Gastrocnemius medialis (tissue), 4 donors: ENCODE measurements at regions not wholly inside any gene's neighbourhood (a gene's known extent, or its start where the extent isn't known, plus 50 kb on each side); places are given as distances from the start of the nearest gene placed in this dataset.

ENCODE experiments used
- POLR2A ChIP-seq, 2 donors: fragments of 450-650 bp; IDR thresholded peaks; one replicate each; pipeline ENCODE4 v1.6.1; 2017; ENCODE audit warnings: antibody characterized with exemption in 2 of 2, mild to moderate bottlenecking in 2 of 2, moderate library complexity in 2 of 2
- TF ChIP-seq, protein P1 (sequence below), 5 experiments: fragments of 450-650 bp in 3 of 5; fragments of 200-600 bp in 2 of 5; sonication (generic) in 2 of 5; IDR thresholded peaks in 4 of 5; conservative IDR thresholded peaks in 1 of 5; 1 replicate in 4 of 5; 2 replicates in 1 of 5; pipeline ENCODE4 v1.5.1; 2016 to 2019; ENCODE audit warnings: antibody characterized with exemption in 5 of 5, mild to moderate bottlenecking in 3 of 5, moderate library complexity in 3 of 5

DNA sequence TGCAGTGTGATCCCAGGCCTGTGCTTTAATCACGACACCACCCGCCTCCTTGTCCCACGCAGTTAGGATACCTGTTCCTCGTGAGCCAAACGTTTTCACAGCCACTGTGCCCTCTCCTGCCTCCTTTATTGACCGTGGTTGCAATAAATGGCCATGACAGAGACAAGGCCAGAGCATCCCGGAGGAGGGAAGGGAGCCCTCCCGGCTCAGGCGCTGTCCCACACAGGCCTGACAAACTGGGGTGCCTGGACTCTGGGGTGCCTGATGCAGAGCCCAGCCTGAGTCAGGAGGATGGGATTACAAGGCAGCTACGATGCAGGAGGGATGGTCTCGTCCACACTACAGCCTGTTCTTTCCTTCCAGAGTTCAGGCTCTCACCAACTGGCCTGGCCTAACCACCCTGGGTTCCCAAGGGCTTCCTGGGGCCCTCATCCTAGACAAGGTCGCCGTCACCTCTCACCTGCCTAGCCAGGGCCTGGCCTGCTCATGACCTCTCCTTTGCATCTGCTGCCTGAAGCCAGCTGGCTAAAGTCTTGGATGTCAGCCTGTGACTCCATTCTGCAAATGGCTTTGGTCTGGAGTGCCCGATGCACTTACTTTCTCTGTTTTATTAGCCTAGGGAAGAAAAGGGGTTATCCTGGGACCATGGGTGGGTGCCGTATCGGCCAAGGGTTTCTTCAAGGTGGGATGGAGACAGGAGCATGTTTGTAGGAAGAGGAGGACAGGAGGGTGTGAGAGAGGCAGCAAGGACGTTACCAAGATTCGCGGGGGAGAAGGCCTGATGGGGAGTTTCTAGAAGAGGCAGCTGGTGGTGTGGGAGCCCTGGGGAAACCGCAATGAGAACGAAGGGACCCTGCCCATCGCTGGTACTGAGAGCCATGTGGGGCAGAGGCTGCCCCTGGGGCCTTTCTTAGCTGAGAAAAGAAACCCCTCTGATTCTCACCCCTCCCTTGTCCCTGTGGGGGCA is 234.3 kb upstream of the TNRC6C start:
- TF ChIP-seq, protein P1, sequence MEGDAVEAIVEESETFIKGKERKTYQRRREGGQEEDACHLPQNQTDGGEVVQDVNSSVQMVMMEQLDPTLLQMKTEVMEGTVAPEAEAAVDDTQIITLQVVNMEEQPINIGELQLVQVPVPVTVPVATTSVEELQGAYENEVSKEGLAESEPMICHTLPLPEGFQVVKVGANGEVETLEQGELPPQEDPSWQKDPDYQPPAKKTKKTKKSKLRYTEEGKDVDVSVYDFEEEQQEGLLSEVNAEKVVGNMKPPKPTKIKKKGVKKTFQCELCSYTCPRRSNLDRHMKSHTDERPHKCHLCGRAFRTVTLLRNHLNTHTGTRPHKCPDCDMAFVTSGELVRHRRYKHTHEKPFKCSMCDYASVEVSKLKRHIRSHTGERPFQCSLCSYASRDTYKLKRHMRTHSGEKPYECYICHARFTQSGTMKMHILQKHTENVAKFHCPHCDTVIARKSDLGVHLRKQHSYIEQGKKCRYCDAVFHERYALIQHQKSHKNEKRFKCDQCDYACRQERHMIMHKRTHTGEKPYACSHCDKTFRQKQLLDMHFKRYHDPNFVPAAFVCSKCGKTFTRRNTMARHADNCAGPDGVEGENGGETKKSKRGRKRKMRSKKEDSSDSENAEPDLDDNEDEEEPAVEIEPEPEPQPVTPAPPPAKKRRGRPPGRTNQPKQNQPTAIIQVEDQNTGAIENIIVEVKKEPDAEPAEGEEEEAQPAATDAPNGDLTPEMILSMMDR (IDR thresholded peaks at IDR 0.05 in 4 of 5, conservative IDR thresholded peaks at IDR 0.05 in 1 of 5): no peak
- no peak for TF ChIP-seq POLR2A (IDR thresholded peaks at IDR 0.05)
